ENCODE measurements at regions not wholly inside any gene's neighbourhood (a gene's known extent, or its start where the extent isn't known, plus 50 kb on each side); places are given as distances from the start of the nearest gene placed in this dataset.

DNA sequence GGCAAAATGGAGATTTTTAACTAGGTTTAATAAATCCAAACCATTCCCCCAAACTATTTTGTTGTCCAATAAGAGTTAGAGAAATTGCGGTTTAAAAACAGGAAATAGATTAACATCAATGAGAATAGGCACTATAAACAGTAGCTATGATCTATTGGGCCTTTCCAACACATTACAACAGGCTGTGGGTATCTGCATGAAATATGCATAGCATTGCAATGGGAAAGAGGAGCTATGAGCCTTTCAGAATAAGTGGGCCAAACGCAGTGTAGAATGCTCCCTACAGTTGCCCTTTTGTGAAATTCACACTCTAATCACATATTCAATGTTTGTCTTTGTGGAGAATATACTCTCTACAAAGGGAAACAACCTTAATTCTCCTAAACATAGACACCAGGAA, 305.5 kb upstream of the PRMT6 start:
- TF ChIP-seq POLR2A (IDR thresholded peaks at IDR 0.05; ENCODE audit: extremely low read depth, insufficient read length): no peak
- TF ChIP-seq, protein P1, sequence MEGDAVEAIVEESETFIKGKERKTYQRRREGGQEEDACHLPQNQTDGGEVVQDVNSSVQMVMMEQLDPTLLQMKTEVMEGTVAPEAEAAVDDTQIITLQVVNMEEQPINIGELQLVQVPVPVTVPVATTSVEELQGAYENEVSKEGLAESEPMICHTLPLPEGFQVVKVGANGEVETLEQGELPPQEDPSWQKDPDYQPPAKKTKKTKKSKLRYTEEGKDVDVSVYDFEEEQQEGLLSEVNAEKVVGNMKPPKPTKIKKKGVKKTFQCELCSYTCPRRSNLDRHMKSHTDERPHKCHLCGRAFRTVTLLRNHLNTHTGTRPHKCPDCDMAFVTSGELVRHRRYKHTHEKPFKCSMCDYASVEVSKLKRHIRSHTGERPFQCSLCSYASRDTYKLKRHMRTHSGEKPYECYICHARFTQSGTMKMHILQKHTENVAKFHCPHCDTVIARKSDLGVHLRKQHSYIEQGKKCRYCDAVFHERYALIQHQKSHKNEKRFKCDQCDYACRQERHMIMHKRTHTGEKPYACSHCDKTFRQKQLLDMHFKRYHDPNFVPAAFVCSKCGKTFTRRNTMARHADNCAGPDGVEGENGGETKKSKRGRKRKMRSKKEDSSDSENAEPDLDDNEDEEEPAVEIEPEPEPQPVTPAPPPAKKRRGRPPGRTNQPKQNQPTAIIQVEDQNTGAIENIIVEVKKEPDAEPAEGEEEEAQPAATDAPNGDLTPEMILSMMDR (IDR thresholded peaks at IDR 0.05; ENCODE audit: low read depth, low read length): no peak
